ENCODE measurements at regions not wholly inside any gene's neighbourhood (a gene's known extent, or its start where the extent isn't known, plus 50 kb on each side); places are given as distances from the start of the nearest gene placed in this dataset.

DNA sequence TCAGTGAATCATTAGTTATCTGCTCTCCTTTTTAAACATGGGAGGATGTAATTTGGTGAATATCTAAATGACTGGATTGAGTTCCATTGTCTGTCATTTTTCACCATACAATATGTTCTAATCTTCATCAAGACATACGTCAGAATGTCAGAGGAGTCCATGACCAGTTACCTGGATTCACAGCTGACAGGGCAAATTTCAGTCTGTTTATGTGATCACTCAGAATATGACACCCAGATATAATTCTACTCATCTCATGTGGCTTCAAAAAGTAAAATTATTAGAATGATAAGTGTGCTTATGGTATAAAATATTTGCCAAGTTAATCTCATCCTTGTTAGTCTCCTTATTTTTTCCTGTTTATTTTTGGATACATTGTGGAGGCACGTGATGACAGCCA, 150.2 kb downstream of the CDC14C start:
- TF ChIP-seq, protein P1, sequence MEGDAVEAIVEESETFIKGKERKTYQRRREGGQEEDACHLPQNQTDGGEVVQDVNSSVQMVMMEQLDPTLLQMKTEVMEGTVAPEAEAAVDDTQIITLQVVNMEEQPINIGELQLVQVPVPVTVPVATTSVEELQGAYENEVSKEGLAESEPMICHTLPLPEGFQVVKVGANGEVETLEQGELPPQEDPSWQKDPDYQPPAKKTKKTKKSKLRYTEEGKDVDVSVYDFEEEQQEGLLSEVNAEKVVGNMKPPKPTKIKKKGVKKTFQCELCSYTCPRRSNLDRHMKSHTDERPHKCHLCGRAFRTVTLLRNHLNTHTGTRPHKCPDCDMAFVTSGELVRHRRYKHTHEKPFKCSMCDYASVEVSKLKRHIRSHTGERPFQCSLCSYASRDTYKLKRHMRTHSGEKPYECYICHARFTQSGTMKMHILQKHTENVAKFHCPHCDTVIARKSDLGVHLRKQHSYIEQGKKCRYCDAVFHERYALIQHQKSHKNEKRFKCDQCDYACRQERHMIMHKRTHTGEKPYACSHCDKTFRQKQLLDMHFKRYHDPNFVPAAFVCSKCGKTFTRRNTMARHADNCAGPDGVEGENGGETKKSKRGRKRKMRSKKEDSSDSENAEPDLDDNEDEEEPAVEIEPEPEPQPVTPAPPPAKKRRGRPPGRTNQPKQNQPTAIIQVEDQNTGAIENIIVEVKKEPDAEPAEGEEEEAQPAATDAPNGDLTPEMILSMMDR (IDR thresholded peaks at IDR 0.05): no peak
- peaks cover 8% of the 10 kb centered on the region for H3K27me3 Mint-ChIP-seq (ENCODE audit: low read depth, poor library complexity)
- H3K4me1 Mint-ChIP-seq: no peaks in the 10 kb centered on the region
- no peak overlapping the region for H3K27ac Mint-ChIP-seq
- H3K9me3 Mint-ChIP-seq: peaks cover 15% of the 10 kb centered on the region
- no peak overlapping the region for H3K4me3 Mint-ChIP-seq
- no peak for DNase-seq
- no peaks in the 10 kb centered on the region for H3K36me3 Mint-ChIP-seq (ENCODE audit: low read depth)

DNA sequence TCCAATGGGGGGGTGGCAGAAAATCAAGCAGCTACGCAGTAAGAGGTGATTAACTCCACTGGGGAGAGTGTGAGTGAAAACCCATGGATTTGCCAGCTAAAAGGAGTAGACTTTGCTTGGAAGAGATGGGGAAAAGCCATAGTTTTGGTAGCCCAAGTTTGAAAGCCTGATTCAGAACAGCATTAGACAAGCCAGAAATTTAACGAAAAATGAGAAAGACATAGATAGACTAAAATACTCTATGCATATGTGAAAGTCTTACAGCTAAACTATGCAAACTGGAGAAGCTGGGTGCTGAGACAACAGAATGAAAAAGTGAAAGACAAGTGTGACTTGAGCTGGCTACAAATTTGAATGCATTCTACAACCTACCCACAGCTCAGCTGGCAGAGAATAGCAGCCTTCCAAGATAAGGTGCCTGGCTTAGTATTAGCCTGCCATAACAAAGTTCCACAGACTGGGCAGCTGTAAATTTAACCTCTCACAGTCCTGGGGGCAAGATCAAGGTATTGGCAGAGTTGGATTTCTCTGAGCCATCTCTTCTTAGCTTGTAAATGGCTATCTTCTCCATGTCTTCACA, 156.6 kb downstream of the CDC14C start:
- no peak overlapping the region for H3K27ac Mint-ChIP-seq
- no peaks in the 10 kb centered on the region for H3K4me1 Mint-ChIP-seq
- no peaks in the 10 kb centered on the region for H3K27me3 Mint-ChIP-seq (ENCODE audit: low read depth, poor library complexity)
- TF ChIP-seq, protein P1 (IDR thresholded peaks at IDR 0.05): no peak
- H3K9me3 Mint-ChIP-seq: peaks cover 18% of the 10 kb centered on the region
- no peak overlapping the region for H3K4me3 Mint-ChIP-seq
- no peaks in the 10 kb centered on the region for H3K36me3 Mint-ChIP-seq (ENCODE audit: low read depth)
- no peak for DNase-seq

DNA sequence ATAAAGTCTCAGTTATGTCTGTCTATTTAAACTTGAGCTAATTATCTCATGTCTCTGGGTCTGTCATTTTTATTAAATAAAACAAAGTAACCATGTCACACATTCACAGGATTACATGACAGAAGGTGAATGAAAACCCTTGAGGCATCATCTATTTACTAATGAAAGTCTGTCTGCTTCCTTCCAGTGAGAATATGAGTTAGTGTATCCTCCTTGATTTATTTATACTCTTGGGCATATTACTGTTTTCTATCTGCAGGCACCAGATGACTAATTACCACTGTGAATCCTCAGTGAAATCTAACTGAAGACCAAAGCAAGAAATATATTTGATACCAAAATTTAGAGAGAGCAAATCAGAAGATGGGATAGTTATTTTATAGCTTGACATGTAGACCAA, 163.7 kb downstream of the CDC14C start:
- H3K27ac Mint-ChIP-seq: no peak overlapping the region
- H3K9me3 Mint-ChIP-seq: no peaks in the 10 kb centered on the region
- no peak for DNase-seq
- TF ChIP-seq, protein P1 (IDR thresholded peaks at IDR 0.05): no peak
- H3K36me3 Mint-ChIP-seq (ENCODE audit: low read depth): no peaks in the 10 kb centered on the region
- no peaks in the 10 kb centered on the region for H3K27me3 Mint-ChIP-seq (ENCODE audit: low read depth, poor library complexity)
- H3K4me1 Mint-ChIP-seq: peaks cover 4% of the 10 kb centered on the region
- no peak overlapping the region for H3K4me3 Mint-ChIP-seq

DNA sequence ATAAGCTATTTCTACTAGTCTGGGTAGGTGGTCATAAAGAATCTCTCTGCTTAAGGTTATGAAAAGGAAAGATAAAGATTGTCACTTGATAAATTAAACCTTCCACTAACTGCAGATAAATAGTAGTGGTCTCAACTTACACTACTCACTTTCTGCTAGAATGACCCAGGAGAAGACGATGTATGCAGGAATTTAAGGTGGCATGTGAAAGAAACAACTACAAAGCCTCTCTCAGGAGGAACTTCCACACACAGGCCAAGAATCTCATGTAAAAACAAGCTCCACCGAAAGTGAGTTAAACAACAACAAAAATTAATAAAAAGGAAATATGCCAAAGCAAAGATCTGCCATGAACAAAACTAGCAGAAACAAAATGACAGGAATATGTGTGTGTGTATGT, 165.4 kb downstream of the CDC14C start:
- no peak overlapping the region for H3K4me3 Mint-ChIP-seq
- DNase-seq: no peak
- H3K27me3 Mint-ChIP-seq (ENCODE audit: low read depth, poor library complexity): no peaks in the 10 kb centered on the region
- H3K4me1 Mint-ChIP-seq: peaks cover 4% of the 10 kb centered on the region
- no peak overlapping the region for H3K27ac Mint-ChIP-seq
- H3K36me3 Mint-ChIP-seq (ENCODE audit: low read depth): no peaks in the 10 kb centered on the region
- TF ChIP-seq, protein P1 (IDR thresholded peaks at IDR 0.05): no peak
- no peaks in the 10 kb centered on the region for H3K9me3 Mint-ChIP-seq

DNA sequence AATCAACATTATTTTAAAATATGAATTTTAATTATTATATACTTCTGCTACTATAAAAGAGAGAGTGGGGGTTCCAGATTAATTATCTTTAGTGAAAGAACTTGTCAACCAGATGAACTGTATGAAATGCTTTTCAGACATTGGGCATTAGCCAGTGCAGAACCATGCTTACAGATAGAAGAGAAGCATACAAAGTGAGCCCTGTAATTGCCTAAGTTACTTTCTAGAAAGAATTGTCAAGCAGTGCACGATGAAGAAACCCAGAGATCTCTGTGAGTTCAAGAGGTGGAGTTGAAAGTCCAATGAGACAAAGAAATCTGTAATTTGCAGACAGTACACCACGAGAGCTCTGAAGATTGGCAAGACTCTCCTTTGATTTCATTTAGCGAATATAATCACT, 166.7 kb downstream of the CDC14C start:
- no peaks in the 10 kb centered on the region for H3K36me3 Mint-ChIP-seq (ENCODE audit: low read depth)
- TF ChIP-seq, protein P1 (IDR thresholded peaks at IDR 0.05): no peak
- no peak overlapping the region for H3K27ac Mint-ChIP-seq
- H3K4me3 Mint-ChIP-seq: no peak overlapping the region
- peaks cover 4% of the 10 kb centered on the region for H3K4me1 Mint-ChIP-seq
- H3K27me3 Mint-ChIP-seq (ENCODE audit: low read depth, poor library complexity): no peaks in the 10 kb centered on the region
- no peaks in the 10 kb centered on the region for H3K9me3 Mint-ChIP-seq
- no peak for DNase-seq

DNA sequence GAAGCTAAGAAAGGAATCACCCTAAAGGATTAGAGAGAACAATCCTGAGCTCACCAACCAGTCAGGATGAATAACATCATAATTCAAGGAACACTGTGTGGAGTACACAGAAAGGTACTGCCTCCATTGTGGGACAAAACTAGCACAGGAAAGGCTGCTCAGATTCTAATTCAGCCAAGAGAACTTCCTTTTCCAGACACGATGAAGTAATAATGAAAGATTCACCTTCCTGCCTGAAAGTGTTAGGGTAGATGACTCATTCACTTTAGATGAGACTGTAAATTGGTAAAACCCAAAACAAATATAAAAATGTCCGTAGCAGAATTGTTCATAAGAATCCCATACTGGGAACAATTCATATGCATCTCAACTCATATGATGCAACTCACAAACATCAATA, 167.2 kb downstream of the CDC14C start:
- no peak for DNase-seq
- Mint-ChIP-seq H3K9me3 (no peaks in the 10 kb centered on the region), H3K27me3 (ENCODE audit: low read depth, poor library complexity) (no peaks in the 10 kb centered on the region), H3K4me1 (peaks cover 4% of the 10 kb centered on the region), H3K36me3 (ENCODE audit: low read depth) (no peaks in the 10 kb centered on the region), H3K4me3 (no peak overlapping the region), H3K27ac (no peak overlapping the region)
- TF ChIP-seq, protein P1 (IDR thresholded peaks at IDR 0.05): no peak
